ENCODE measurements at regions not wholly inside any gene's neighbourhood (a gene's known extent, or its start where the extent isn't known, plus 50 kb on each side); places are given as distances from the start of the nearest gene placed in this dataset.

DNA sequence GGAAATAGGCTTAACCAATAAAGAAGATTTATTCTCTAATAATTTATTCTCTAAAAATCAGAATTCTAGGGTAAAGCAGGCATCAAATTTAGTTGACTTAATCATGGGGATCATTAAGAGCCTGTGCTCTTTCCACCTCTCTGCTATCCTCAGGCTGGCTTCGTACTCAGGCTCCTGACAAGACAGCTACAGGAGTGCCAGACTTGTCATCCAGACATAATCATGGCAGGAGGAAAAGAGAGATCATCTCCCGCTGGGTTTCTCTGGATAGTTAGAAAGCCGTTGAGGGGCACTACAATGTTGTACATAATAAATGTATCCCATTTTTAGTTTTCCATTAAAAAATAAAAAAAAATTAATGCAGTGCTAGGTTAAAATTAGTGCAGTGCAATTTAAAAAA, 171.9 kb downstream of the SEC61B start:
- H3K4me3 ChIP-seq (ENCODE audit: control insufficient read depth, low read depth, low read length), result no peak overlapping the region
- no peak for DNase-seq (ENCODE audit: low read depth)
- TF ChIP-seq, protein P1, sequence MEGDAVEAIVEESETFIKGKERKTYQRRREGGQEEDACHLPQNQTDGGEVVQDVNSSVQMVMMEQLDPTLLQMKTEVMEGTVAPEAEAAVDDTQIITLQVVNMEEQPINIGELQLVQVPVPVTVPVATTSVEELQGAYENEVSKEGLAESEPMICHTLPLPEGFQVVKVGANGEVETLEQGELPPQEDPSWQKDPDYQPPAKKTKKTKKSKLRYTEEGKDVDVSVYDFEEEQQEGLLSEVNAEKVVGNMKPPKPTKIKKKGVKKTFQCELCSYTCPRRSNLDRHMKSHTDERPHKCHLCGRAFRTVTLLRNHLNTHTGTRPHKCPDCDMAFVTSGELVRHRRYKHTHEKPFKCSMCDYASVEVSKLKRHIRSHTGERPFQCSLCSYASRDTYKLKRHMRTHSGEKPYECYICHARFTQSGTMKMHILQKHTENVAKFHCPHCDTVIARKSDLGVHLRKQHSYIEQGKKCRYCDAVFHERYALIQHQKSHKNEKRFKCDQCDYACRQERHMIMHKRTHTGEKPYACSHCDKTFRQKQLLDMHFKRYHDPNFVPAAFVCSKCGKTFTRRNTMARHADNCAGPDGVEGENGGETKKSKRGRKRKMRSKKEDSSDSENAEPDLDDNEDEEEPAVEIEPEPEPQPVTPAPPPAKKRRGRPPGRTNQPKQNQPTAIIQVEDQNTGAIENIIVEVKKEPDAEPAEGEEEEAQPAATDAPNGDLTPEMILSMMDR (conservative IDR thresholded peaks at IDR 0.05; ENCODE audit: control insufficient read depth, insufficient read depth, low read depth, low read length), result no peak

DNA sequence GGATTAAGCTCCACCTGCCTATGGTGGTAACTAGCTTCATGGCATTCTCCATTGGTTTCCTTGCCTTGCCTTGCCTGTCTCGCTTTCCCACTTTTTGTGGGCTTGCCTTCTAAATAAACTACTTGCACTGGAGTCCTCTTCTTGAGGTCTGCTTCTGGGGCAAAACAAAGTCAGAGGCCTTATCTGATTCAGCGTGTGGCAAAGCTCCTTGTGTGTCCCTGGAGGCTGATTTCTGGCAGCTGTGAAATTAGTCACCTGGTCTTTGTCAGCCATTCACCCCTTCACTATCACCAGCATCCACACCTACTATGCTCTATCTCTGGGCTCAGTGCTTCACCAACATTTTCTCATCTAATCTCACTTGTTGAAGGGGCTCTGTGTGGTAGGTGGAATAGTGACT, 176.2 kb downstream of the SEC61B start:
- peak; percentile 21 for DNase-seq (ENCODE audit: low read depth)
- TF ChIP-seq, protein P1 (conservative IDR thresholded peaks at IDR 0.05; ENCODE audit: control insufficient read depth, insufficient read depth, low read depth, low read length), result no peak
- H3K4me3 ChIP-seq (ENCODE audit: control insufficient read depth, low read depth, low read length), result no peak overlapping the region

DNA sequence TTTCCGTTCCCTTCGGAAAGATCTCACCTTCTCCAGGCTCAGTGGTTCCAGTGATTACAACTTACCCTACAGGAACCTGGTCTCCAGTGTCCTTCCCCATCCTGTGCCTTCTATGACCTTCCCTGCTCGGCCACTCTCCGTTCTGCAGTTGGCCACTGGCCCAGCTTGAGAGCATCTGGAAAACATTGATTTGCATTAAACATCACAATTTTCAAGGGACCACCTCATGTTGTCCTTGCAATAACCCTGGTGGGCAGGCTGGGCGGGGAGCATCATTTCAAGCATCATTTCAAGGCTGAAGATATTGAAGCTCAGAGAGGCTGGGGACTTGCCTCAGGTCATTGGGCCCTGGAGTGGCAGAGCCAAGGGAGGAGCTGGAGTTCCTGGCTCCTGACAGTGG, 177.4 kb downstream of the SEC61B start:
- TF ChIP-seq, protein P1 (conservative IDR thresholded peaks at IDR 0.05; ENCODE audit: control insufficient read depth, insufficient read depth, low read depth, low read length), result no peak
- no peak for DNase-seq (ENCODE audit: low read depth)
- no peak overlapping the region for H3K4me3 ChIP-seq (ENCODE audit: control insufficient read depth, low read depth, low read length)

DNA sequence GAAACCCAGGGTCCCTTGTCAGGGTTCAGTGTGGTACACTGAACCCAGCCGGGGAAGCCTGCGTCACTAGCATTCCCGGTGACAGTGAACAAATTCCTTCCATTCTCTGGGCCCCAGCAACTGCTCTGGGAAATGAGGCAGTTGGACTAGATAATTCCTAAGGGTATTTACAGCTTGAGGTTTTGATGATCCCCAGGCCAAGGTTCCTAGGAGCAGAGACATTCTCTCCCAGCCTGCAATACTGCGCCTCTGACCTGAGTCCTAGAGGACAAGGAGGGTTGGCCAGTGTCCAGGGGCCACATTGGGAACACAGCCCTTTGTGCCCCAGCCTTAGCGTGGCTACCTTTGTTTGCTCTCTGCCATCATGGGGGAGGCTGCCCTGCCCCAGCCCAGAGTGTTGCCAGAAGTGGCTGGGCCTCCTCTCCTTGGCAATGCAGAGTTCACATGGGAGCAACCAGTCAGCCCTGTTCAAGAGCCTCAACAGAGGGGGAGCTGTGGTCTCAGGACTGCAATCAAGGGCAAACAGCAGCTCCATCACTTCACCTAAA, 178.2 kb downstream of the SEC61B start:
- H3K4me3 ChIP-seq (ENCODE audit: control insufficient read depth, low read depth, low read length), result no peak overlapping the region
- no peak for DNase-seq (ENCODE audit: low read depth)
- TF ChIP-seq, protein P1 (conservative IDR thresholded peaks at IDR 0.05; ENCODE audit: control insufficient read depth, insufficient read depth, low read depth, low read length), result no peak

DNA sequence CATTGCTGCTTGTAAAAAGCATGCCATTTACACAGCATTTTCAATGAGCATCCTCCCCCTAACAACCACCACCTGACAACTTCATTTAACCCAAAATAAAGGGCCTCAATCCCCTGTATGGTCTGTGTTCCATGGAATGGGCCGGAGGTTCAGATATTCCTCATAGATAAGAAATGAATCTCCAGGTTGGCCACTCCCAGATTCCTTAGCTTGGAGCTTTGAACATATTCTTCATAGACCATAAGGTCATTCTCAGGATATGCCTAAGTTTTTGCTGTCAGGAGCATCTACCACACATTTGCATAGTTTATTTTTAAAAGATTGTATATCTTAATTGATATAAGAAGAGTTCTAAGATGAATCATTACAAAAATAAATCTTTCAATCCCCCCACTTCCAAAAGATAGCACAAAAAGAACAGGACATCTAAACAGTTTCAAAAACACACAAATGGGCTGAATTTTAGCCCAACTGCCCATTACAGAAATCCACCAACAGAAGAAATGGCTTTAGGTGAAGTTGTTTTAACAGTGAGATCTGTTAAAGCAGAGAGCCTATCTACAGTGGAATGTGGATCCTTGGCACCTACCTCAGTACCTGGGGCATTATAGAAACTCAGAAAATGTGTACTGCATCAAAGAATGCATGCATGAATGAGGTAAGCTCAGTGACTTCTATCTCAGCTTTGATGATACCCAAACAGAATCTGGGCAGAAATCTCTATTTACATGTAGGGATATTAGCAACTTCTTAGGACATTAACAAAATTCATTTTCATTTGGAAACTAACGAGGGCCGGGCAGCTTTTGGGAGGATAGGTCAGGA, 179.8 kb downstream of the SEC61B start:
- no peak for DNase-seq (ENCODE audit: low read depth)
- TF ChIP-seq, protein P1 (conservative IDR thresholded peaks at IDR 0.05; ENCODE audit: control insufficient read depth, insufficient read depth, low read depth, low read length), result no peak
- no peak overlapping the region for H3K4me3 ChIP-seq (ENCODE audit: control insufficient read depth, low read depth, low read length)

DNA sequence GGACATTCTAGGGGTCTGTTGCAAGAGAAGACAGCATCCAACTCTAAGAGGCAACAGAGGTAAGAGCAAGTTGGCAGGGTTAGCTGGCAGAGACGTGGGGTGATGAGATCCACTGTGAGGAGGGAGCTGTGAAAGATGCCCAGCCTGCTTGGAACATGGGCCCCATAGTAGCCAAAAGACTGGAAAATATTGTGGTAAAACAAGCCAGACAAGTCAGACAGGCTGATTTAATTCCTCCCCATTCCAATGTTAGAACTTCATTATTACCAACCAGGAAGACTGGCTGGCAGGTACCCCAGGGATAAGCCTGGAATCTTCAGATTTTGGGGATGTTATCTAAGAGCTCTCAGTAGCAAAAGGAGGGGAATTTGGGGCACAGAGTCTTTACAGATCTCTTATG, 181.3 kb downstream of the SEC61B start:
- H3K4me3 ChIP-seq (ENCODE audit: control insufficient read depth, low read depth, low read length), result no peak overlapping the region
- no peak for DNase-seq (ENCODE audit: low read depth)
- TF ChIP-seq, protein P1 (conservative IDR thresholded peaks at IDR 0.05; ENCODE audit: control insufficient read depth, insufficient read depth, low read depth, low read length), result no peak
